ENCODE measurements at regions not wholly inside any gene's neighbourhood (a gene's known extent, or its start where the extent isn't known, plus 50 kb on each side); places are given as distances from the start of the nearest gene placed in this dataset.

DNA sequence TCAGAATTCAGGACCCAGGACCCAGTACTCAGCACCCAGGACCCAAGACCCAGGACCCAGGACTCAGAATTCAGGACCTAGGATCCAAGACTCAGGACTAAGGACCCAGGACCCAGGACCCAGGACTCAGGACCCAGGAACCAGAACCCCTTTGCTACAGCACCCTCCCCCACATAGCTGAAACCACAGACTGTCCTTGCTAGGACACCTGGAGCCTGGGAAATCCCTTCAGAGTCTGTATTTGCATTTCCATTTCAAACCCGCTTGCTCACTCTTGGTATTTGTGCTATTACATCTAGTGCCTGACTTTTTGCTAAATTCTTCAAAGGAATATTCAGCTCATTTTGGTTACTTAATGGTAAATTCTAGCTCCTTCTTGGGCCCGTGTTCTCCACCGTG is 275.8 kb upstream of the MAF start:
- H2AFZ ChIP-seq (ENCODE audit: insufficient read depth, low read length, poor library complexity): no peak overlapping the region
- H3K9me3 ChIP-seq (ENCODE audit: insufficient read depth, low read depth, low read length): no peaks in the 10 kb centered on the region
- no peaks in the 10 kb centered on the region for H3K27me3 ChIP-seq (ENCODE audit: insufficient read depth, low read length)
- no peak overlapping the region for H4K91ac ChIP-seq (ENCODE audit: low read depth, low read length)
- H2AK5ac ChIP-seq (ENCODE audit: low read length): no peak overlapping the region
- H3K4ac ChIP-seq (ENCODE audit: low read depth, low read length): no peak overlapping the region
- H3K27ac ChIP-seq (ENCODE audit: low read depth, low read length): no peak overlapping the region
- H2BK5ac ChIP-seq (ENCODE audit: low read depth, low read length, poor library complexity): no peak overlapping the region
- H3K18ac ChIP-seq (ENCODE audit: low read length): no peak overlapping the region
- H4K8ac ChIP-seq (ENCODE audit: low read depth, low read length): no peak overlapping the region
- H3K4me1 ChIP-seq (ENCODE audit: control insufficient read depth in 1 of 2, insufficient read depth in 2 of 2, low read length in 2 of 2): no peaks in the 10 kb centered on the region
- DNase-seq: no peak
- H3K4me2 ChIP-seq (ENCODE audit: low read length): no peak overlapping the region
- H3K79me1 ChIP-seq (ENCODE audit: low read length): no peaks in the 10 kb centered on the region
- H3K14ac ChIP-seq (ENCODE audit: low read length): no peak overlapping the region
- no CpG with 5 or more reads among the region's 3 CpGs for WGBS (ENCODE audit: extremely low coverage, insufficient coverage, insufficient read length)
- no peak overlapping the region for H3K23ac ChIP-seq (ENCODE audit: low read length)
- H4K12ac ChIP-seq (ENCODE audit: low read depth, low read length): no peak overlapping the region
- H3K36me3 ChIP-seq (ENCODE audit: control insufficient read depth in 1 of 2, insufficient read depth in 2 of 2, low read length in 2 of 2): no peaks in the 10 kb centered on the region
- no peaks in the 10 kb centered on the region for H3K79me2 ChIP-seq (ENCODE audit: control insufficient read depth, insufficient read depth, low read length, poor library complexity)
- H2BK12ac ChIP-seq (ENCODE audit: low read length): no peak overlapping the region
- no peak overlapping the region for H3K9ac ChIP-seq (ENCODE audit: low read length)
- no peak overlapping the region for H3K4me3 ChIP-seq (ENCODE audit: low read depth, low read length)
- H2BK120ac ChIP-seq (ENCODE audit: insufficient read depth, low read length, poor library complexity): no peak overlapping the region

DNA sequence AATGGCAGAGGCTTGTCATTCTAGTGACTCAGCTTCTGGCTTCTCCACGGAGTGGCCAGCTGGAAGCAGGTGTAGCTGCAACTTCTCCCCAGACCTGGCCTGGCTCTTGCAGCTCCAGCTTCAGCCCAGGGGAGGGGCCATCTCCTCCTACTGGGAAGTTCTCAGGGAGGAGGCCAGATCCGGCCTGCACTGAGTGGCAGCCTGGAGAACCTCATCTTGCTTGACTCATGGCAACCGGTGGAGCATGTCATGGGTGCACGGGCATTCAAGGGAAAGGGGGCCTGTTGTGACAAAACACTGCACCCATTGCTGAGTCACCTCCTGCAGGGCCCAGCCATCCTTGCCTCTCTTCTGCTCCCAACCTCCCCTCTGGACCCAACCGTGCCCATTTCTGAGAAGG is 273.9 kb upstream of the MAF start:
- Histone ChIP-seq H4K91ac (ENCODE audit: low read depth, low read length) (no peak overlapping the region), H4K12ac (ENCODE audit: low read depth, low read length) (no peak overlapping the region), H3K23ac (ENCODE audit: low read length) (no peak overlapping the region), H3K79me1 (ENCODE audit: low read length) (no peaks in the 10 kb centered on the region), H3K4me2 (ENCODE audit: low read length) (no peak overlapping the region), H2AFZ (ENCODE audit: insufficient read depth, low read length, poor library complexity) (no peak overlapping the region), H3K4me3 (ENCODE audit: low read depth, low read length) (no peak overlapping the region), H3K9me3 (ENCODE audit: insufficient read depth, low read depth, low read length) (peaks cover 2% of the 10 kb centered on the region), H3K18ac (ENCODE audit: low read length) (no peak overlapping the region), H3K4ac (ENCODE audit: low read depth, low read length) (no peak overlapping the region), H2BK120ac (ENCODE audit: insufficient read depth, low read length, poor library complexity) (no peak overlapping the region), H3K4me1 (ENCODE audit: control insufficient read depth in 1 of 2, insufficient read depth in 2 of 2, low read length in 2 of 2) (no peaks in the 10 kb centered on the region), H3K79me2 (ENCODE audit: control insufficient read depth, insufficient read depth, low read length, poor library complexity) (no peaks in the 10 kb centered on the region), H2AK5ac (ENCODE audit: low read length) (no peak overlapping the region), H3K9ac (ENCODE audit: low read length) (no peak overlapping the region), H2BK12ac (ENCODE audit: low read length) (no peak overlapping the region), H3K27ac (ENCODE audit: low read depth, low read length) (no peak overlapping the region), H4K8ac (ENCODE audit: low read depth, low read length) (no peak overlapping the region), H3K27me3 (ENCODE audit: insufficient read depth, low read length) (no peaks in the 10 kb centered on the region), H3K14ac (ENCODE audit: low read length) (no peak overlapping the region), H3K36me3 (ENCODE audit: control insufficient read depth in 1 of 2, insufficient read depth in 2 of 2, low read length in 2 of 2) (no peaks in the 10 kb centered on the region), H2BK5ac (ENCODE audit: low read depth, low read length, poor library complexity) (no peak overlapping the region)
- no CpG with 5 or more reads among the region's 5 CpGs for WGBS (ENCODE audit: extremely low coverage, insufficient coverage, insufficient read length)
- DNase-seq: no peak

DNA sequence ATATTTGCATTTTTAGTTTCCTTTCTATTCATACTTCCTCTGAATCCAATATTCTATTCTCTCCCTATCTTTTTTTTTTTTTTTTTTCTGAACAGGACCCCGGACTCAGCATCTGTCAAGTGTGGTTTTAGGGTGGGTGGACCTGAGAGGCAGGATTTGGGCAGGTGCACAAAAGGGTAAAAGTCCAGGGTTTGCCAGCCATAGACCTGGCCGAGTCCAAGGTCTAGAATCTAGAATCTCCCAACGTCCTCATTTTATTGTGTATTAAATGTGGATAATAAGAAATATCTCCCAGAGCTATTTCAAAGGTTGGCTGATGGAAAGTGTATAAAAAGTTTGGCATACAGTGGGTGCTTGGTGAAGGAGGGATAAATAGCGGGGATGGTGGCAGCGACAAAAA is 273.3 kb upstream of the MAF start:
- Histone ChIP-seq H3K14ac (ENCODE audit: low read length) (no peak overlapping the region), H4K8ac (ENCODE audit: low read depth, low read length) (no peak overlapping the region), H3K23ac (ENCODE audit: low read length) (no peak overlapping the region), H3K9me3 (ENCODE audit: insufficient read depth, low read depth, low read length) (peaks cover 2% of the 10 kb centered on the region), H3K4me3 (ENCODE audit: low read depth, low read length) (no peak overlapping the region), H2BK5ac (ENCODE audit: low read depth, low read length, poor library complexity) (no peak overlapping the region), H3K36me3 (ENCODE audit: control insufficient read depth in 1 of 2, insufficient read depth in 2 of 2, low read length in 2 of 2) (no peaks in the 10 kb centered on the region), H2AFZ (ENCODE audit: insufficient read depth, low read length, poor library complexity) (no peak overlapping the region), H3K4ac (ENCODE audit: low read depth, low read length) (no peak overlapping the region), H2BK12ac (ENCODE audit: low read length) (no peak overlapping the region), H4K12ac (ENCODE audit: low read depth, low read length) (no peak overlapping the region), H3K18ac (ENCODE audit: low read length) (no peak overlapping the region), H2AK5ac (ENCODE audit: low read length) (no peak overlapping the region), H3K4me1 (ENCODE audit: control insufficient read depth in 1 of 2, insufficient read depth in 2 of 2, low read length in 2 of 2) (no peaks in the 10 kb centered on the region), H3K79me2 (ENCODE audit: control insufficient read depth, insufficient read depth, low read length, poor library complexity) (no peaks in the 10 kb centered on the region), H3K27ac (ENCODE audit: low read depth, low read length) (no peak overlapping the region), H3K4me2 (ENCODE audit: low read length) (no peak overlapping the region), H2BK120ac (ENCODE audit: insufficient read depth, low read length, poor library complexity) (no peak overlapping the region), H4K91ac (ENCODE audit: low read depth, low read length) (no peak overlapping the region), H3K9ac (ENCODE audit: low read length) (no peak overlapping the region), H3K27me3 (ENCODE audit: insufficient read depth, low read length) (no peaks in the 10 kb centered on the region), H3K79me1 (ENCODE audit: low read length) (no peaks in the 10 kb centered on the region)
- no peak for DNase-seq
- no CpG with 5 or more reads among the region's 5 CpGs for WGBS (ENCODE audit: extremely low coverage, insufficient coverage, insufficient read length)

DNA sequence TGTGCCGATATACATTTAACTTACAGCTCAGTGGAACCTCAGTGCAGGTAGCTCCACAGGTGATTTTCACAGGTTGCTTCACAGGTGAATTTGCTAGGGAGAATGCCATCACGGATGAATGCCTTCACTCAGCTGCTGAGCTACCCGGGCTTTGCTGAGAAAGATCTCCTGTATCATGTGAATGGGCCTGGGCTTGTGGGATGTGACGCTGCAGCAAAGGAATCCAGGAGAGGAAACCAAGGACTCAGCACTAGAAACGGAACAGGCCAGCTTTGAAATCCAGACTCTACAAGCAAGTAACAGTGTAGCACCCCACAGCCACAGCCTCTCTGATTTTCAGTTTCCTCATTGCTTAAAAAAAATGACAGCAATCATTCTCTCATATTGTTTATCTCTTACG is 271.4 kb upstream of the MAF start:
- Histone ChIP-seq H3K9me3 (ENCODE audit: insufficient read depth, low read depth, low read length) (peaks cover 2% of the 10 kb centered on the region), H3K4me2 (ENCODE audit: low read length) (no peak overlapping the region), H2AFZ (ENCODE audit: insufficient read depth, low read length, poor library complexity) (no peak overlapping the region), H4K8ac (ENCODE audit: low read depth, low read length) (no peak overlapping the region), H4K12ac (ENCODE audit: low read depth, low read length) (no peak overlapping the region), H3K23ac (ENCODE audit: low read length) (no peak overlapping the region), H3K4me1 (ENCODE audit: control insufficient read depth in 1 of 2, insufficient read depth in 2 of 2, low read length in 2 of 2) (no peaks in the 10 kb centered on the region), H3K27me3 (ENCODE audit: insufficient read depth, low read length) (no peaks in the 10 kb centered on the region), H3K18ac (ENCODE audit: low read length) (no peak overlapping the region), H4K91ac (ENCODE audit: low read depth, low read length) (no peak overlapping the region), H3K9ac (ENCODE audit: low read length) (no peak overlapping the region), H3K4me3 (ENCODE audit: low read depth, low read length) (no peak overlapping the region), H2BK120ac (ENCODE audit: insufficient read depth, low read length, poor library complexity) (no peak overlapping the region), H3K36me3 (ENCODE audit: control insufficient read depth in 1 of 2, insufficient read depth in 2 of 2, low read length in 2 of 2) (no peaks in the 10 kb centered on the region), H2BK5ac (ENCODE audit: low read depth, low read length, poor library complexity) (no peak overlapping the region), H3K14ac (ENCODE audit: low read length) (no peak overlapping the region), H2AK5ac (ENCODE audit: low read length) (no peak overlapping the region), H3K27ac (ENCODE audit: low read depth, low read length) (no peak overlapping the region), H3K79me2 (ENCODE audit: control insufficient read depth, insufficient read depth, low read length, poor library complexity) (no peaks in the 10 kb centered on the region), H2BK12ac (ENCODE audit: low read length) (no peak overlapping the region), H3K79me1 (ENCODE audit: low read length) (no peaks in the 10 kb centered on the region), H3K4ac (ENCODE audit: low read depth, low read length) (no peak overlapping the region)
- no peak for DNase-seq
- no CpG with 5 or more reads among the region's 6 CpGs for WGBS (ENCODE audit: extremely low coverage, insufficient coverage, insufficient read length)

All from trophoblast cell (in vitro differentiated cells and primary cell).